ENCODE measurements at regions not wholly inside any gene's neighbourhood (a gene's known extent, or its start where the extent isn't known, plus 50 kb on each side); places are given as distances from the start of the nearest gene placed in this dataset.

- no peak overlapping the region for H3K4me3 ChIP-seq
- intact Hi-C loops (cut with DNase I): no loop called here
- WGBS, 2 donors: 64 to 81% methylated on average over 5 of the region's 5 CpGs
Observed at GRCh38 chr18:56221195-56222065, 417.0 kb downstream of the TXNL1 start.

DNA sequence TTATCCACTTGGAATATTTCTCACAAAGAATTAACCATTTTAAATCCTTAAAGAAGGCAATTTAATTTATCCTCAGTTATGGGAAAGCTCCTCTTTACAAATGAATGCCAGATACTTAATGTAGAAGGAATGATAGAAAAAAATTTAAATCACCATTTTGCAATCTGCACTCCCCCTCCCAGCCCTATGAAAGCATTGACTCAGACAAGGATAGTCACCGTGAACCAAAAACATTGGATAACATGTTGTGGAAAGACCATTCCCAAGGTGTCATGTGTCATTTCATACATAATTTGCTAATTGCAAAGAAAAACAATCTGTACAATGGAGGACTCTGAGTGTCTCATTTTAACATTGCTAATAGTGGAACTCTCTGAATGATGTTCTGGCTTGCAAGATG lies 421.0 kb downstream of the TXNL1 start:
- intact Hi-C loops (cut with DNase I): no loop called here
- no peaks in the 10 kb centered on the region for H3K27me3 ChIP-seq
- no peaks in the 10 kb centered on the region for H3K36me3 ChIP-seq

More at GRCh38 chr18:56221195-56222065, 417.0 kb downstream of the TXNL1 start:
- H3K36me3 ChIP-seq: no peaks in the 10 kb centered on the region
- H3K9me3 ChIP-seq: no peaks in the 10 kb centered on the region
- H3K27ac ChIP-seq: no peak overlapping the region
- H3K27me3 ChIP-seq: no peaks in the 10 kb centered on the region
- TF ChIP-seq POLR2AphosphoS5 (IDR thresholded peaks at IDR 0.05): no peak
- TF ChIP-seq POLR2A (IDR thresholded peaks at IDR 0.05): no peak
- TF ChIP-seq, protein P1, sequence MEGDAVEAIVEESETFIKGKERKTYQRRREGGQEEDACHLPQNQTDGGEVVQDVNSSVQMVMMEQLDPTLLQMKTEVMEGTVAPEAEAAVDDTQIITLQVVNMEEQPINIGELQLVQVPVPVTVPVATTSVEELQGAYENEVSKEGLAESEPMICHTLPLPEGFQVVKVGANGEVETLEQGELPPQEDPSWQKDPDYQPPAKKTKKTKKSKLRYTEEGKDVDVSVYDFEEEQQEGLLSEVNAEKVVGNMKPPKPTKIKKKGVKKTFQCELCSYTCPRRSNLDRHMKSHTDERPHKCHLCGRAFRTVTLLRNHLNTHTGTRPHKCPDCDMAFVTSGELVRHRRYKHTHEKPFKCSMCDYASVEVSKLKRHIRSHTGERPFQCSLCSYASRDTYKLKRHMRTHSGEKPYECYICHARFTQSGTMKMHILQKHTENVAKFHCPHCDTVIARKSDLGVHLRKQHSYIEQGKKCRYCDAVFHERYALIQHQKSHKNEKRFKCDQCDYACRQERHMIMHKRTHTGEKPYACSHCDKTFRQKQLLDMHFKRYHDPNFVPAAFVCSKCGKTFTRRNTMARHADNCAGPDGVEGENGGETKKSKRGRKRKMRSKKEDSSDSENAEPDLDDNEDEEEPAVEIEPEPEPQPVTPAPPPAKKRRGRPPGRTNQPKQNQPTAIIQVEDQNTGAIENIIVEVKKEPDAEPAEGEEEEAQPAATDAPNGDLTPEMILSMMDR (IDR thresholded peaks at IDR 0.05): no peak
- TF ChIP-seq EP300 (IDR thresholded peaks at IDR 0.05): no peak
- no peaks in the 10 kb centered on the region for H3K4me1 ChIP-seq
- no peak for DNase-seq

GRCh38 chr18:56214706-56215105 lies 423.7 kb downstream of the TXNL1 start:
- H3K4me3 ChIP-seq: no peak overlapping the region
- intact Hi-C loops (cut with DNase I): no loop called here
- no peaks in the 10 kb centered on the region for H3K36me3 ChIP-seq
- TF ChIP-seq POLR2AphosphoS5 (IDR thresholded peaks at IDR 0.05): no peak
- TF ChIP-seq POLR2A (IDR thresholded peaks at IDR 0.05): no peak
- TF ChIP-seq, protein P1 (IDR thresholded peaks at IDR 0.05): no peak
- TF ChIP-seq EP300 (IDR thresholded peaks at IDR 0.05): no peak
- no peaks in the 10 kb centered on the region for H3K27me3 ChIP-seq
- no peak overlapping the region for H3K27ac ChIP-seq
- H3K9me3 ChIP-seq: no peaks in the 10 kb centered on the region
- H3K4me1 ChIP-seq: no peaks in the 10 kb centered on the region
- WGBS, 2 donors: 21 to 44% methylated on average over 1 of the region's 1 CpG
- DNase-seq: no peak

More for the DNA sequence above, 421.0 kb downstream of the TXNL1 start:
- whole genome bisulfite sequencing, 2 donors: 95 to 98% methylated on average over 1 of the region's 1 CpG
- Histone ChIP-seq H3K9me3 (no peaks in the 10 kb centered on the region), H3K27ac (no peak overlapping the region), H3K4me3 (no peak overlapping the region), H3K4me1 (no peaks in the 10 kb centered on the region)
- no peak for DNase-seq
- no peak for TF ChIP-seq POLR2AphosphoS5 (IDR thresholded peaks at IDR 0.05)
- no peak for TF ChIP-seq POLR2A (IDR thresholded peaks at IDR 0.05)
- TF ChIP-seq EP300 (IDR thresholded peaks at IDR 0.05): no peak
- TF ChIP-seq, protein P1 (IDR thresholded peaks at IDR 0.05): no peak

DNA sequence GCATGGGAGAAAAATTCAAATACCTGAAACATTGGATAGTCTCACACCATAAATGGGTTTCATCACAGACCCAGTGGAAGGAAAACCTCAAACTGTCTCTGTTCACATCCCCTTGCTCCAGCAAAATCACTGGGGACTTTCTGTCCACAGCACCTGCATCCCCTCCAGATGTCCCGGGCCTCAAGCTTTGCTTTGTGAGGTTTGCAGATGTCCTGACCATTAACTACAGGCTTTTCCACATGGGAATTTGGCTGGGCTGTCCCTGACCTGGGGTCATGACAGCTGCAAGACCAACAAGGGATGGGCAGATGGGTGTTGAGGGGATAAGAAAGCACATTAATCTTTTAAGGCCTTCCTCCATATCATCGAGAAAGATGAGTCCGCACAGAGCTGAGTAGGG lies 427.9 kb downstream of the TXNL1 start:
- no peak overlapping the region for H3K27ac ChIP-seq
- no peaks in the 10 kb centered on the region for H3K4me1 ChIP-seq
- intact Hi-C loops (cut with DNase I): no loop called here
- TF ChIP-seq POLR2A (IDR thresholded peaks at IDR 0.05) (no peak), EP300 (IDR thresholded peaks at IDR 0.05) (no peak), POLR2AphosphoS5 (IDR thresholded peaks at IDR 0.05) (no peak)
- TF ChIP-seq, protein P1 (IDR thresholded peaks at IDR 0.05): no peak
- no peaks in the 10 kb centered on the region for H3K36me3 ChIP-seq
- H3K9me3 ChIP-seq: no peaks in the 10 kb centered on the region
- H3K4me3 ChIP-seq: no peak overlapping the region
- no peaks in the 10 kb centered on the region for H3K27me3 ChIP-seq
- no peak for DNase-seq
- 63 to 83% methylated on average over 3 of the region's 3 CpGs for WGBS, 2 donors

Data from sigmoid colon (tissue), 6 donors.